Esophagus squamous epithelium (tissue), 4 donors: ENCODE measurements at regions not wholly inside any gene's neighbourhood (a gene's known extent, or its start where the extent isn't known, plus 50 kb on each side); places are given as distances from the start of the nearest gene placed in this dataset.

ENCODE experiments used
- CTCF ChIP-seq, 6 experiments: fragments of 450-650 bp in 4 of 6; fragments of 200-600 bp in 2 of 6; sonication (generic) in 2 of 6; IDR thresholded peaks; one replicate each; pipeline ENCODE4 v1.5.1; 2016 to 2019; ENCODE audit warnings: antibody characterized with exemption in 6 of 6, mild to moderate bottlenecking in 4 of 6, moderate library complexity in 4 of 6
- POLR2A ChIP-seq, 4 donors: fragments of 450-650 bp; IDR thresholded peaks; one replicate each; pipeline ENCODE4 v1.6.1; 2017; ENCODE audit warnings: antibody characterized with exemption in 4 of 4, mild to moderate bottlenecking in 4 of 4, moderate library complexity in 3 of 4

GRCh38 chr13:55106509-55106908, 2034.2 kb upstream of the PRR20A start:
- TF ChIP-seq CTCF (IDR thresholded peaks at IDR 0.05) (no peak), POLR2A (IDR thresholded peaks at IDR 0.05) (no peak)
